ENCODE measurements at regions not wholly inside any gene's neighbourhood (a gene's known extent, or its start where the extent isn't known, plus 50 kb on each side); places are given as distances from the start of the nearest gene placed in this dataset.

- no peak for TF ChIP-seq ZNF792 (CRISPR knock-in tag; IDR thresholded peaks at IDR 0.05)
- TF ChIP-seq CTCF (CRISPR knock-in tag; IDR thresholded peaks at IDR 0.05) = no peak
- no peak for TF ChIP-seq KDM5A (IDR thresholded peaks at IDR 0.05; ENCODE audit: borderline replicate concordance, low read length)
- no peak for TF ChIP-seq ZNF484 (CRISPR knock-in tag; IDR thresholded peaks at IDR 0.05; ENCODE audit: borderline replicate concordance, low read depth)
- no peak for TF ChIP-seq GFI1 (CRISPR knock-in tag; IDR thresholded peaks at IDR 0.05; ENCODE audit: borderline replicate concordance)
- no peak for TF ChIP-seq EZH2 (conservative IDR thresholded peaks at IDR 0.05; ENCODE audit: low read depth, low read length)
- TF ChIP-seq FLYWCH1 (CRISPR knock-in tag; IDR thresholded peaks at IDR 0.05) = no peak
- TF ChIP-seq POLR2A (IDR thresholded peaks at IDR 0.05; ENCODE audit: insufficient read depth in 1 of 2, low read depth in 2 of 2, low read length in 2 of 2) = no peak
- TF ChIP-seq NFAT5 (CRISPR knock-in tag; IDR thresholded peaks at IDR 0.05) = no peak
- TF ChIP-seq ZBTB49 (CRISPR knock-in tag; IDR thresholded peaks at IDR 0.05; ENCODE audit: borderline replicate concordance) = no peak
- TF ChIP-seq BHLHE40 (IDR thresholded peaks at IDR 0.05; ENCODE audit: low read length) = no peak
- TF ChIP-seq ZNF232 (CRISPR knock-in tag; IDR thresholded peaks at IDR 0.05; ENCODE audit: borderline replicate concordance) = no peak
These were observed 671.2 kb upstream of the PTCHD4 start for GRCh38 chr6:48782225-48782624.
